IMR-90 (cell line): ENCODE measurements at regions not wholly inside any gene's neighbourhood (a gene's known extent, or its start where the extent isn't known, plus 50 kb on each side); places are given as distances from the start of the nearest gene placed in this dataset.

ENCODE experiments used
- POLR2A ChIP-seq: IDR thresholded peaks from 2 replicates; pipeline ENCODE4 v1.6.1; 2012; ENCODE audit warnings: mild to moderate bottlenecking, low read depth, low read length
- TF ChIP-seq, protein P1 (sequence below): conservative IDR thresholded peaks from 2 replicates; pipeline ENCODE4 v1.5.1; 2012; ENCODE audit warnings: mild to moderate bottlenecking, low read depth, low read length, improper control_type of control experiment

- TF ChIP-seq POLR2A: no peak
- TF ChIP-seq, protein P1, sequence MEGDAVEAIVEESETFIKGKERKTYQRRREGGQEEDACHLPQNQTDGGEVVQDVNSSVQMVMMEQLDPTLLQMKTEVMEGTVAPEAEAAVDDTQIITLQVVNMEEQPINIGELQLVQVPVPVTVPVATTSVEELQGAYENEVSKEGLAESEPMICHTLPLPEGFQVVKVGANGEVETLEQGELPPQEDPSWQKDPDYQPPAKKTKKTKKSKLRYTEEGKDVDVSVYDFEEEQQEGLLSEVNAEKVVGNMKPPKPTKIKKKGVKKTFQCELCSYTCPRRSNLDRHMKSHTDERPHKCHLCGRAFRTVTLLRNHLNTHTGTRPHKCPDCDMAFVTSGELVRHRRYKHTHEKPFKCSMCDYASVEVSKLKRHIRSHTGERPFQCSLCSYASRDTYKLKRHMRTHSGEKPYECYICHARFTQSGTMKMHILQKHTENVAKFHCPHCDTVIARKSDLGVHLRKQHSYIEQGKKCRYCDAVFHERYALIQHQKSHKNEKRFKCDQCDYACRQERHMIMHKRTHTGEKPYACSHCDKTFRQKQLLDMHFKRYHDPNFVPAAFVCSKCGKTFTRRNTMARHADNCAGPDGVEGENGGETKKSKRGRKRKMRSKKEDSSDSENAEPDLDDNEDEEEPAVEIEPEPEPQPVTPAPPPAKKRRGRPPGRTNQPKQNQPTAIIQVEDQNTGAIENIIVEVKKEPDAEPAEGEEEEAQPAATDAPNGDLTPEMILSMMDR: no peak
Observed at GRCh38 chr2:12010059-12010458, 263.6 kb downstream of the LPIN1 start.
